GM19324 (cell line): ENCODE measurements at regions not wholly inside any gene's neighbourhood (a gene's known extent, or its start where the extent isn't known, plus 50 kb on each side); places are given as distances from the start of the nearest gene placed in this dataset.

Experiments
- ATAC-seq: cut with Tn5 transposase; IDR thresholded peaks from one replicate; pipeline ENCODE4 v1.9.1; 2021; ENCODE audit warnings: mild to moderate bottlenecking, moderate library complexity; ENCODE audit not compliant: unreplicated experiment, low FRiP score

GRCh38 chr2:43058726-43059110, 167.7 kb downstream of the ZFP36L2 start:
- ATAC-seq = no peak

GRCh38 chr2:43057742-43058725, 168.4 kb downstream of the ZFP36L2 start:
- no peak for ATAC-seq

GRCh38 chr2:43057026-43057741, 169.2 kb downstream of the ZFP36L2 start:
- ATAC-seq = no peak

GRCh38 chr2:43055985-43056384, 170.4 kb downstream of the ZFP36L2 start:
- no peak for ATAC-seq

- ATAC-seq = no peak
Observed at GRCh38 chr2:43055086-43055912, 171.1 kb downstream of the ZFP36L2 start.

GRCh38 chr2:43054367-43054766, 172.0 kb downstream of the ZFP36L2 start:
- ATAC-seq = no peak

- ATAC-seq = no peak
Observed at GRCh38 chr2:43052944-43053306, 173.5 kb downstream of the ZFP36L2 start.

- no peak for ATAC-seq
Observed at GRCh38 chr2:43052204-43052943, 174.0 kb downstream of the ZFP36L2 start.

GRCh38 chr2:43051338-43051737, 175.1 kb downstream of the ZFP36L2 start:
- no peak for ATAC-seq

GRCh38 chr2:43050866-43051265, 175.5 kb downstream of the ZFP36L2 start:
- ATAC-seq = no peak

GRCh38 chr2:43049836-43050801, 176.3 kb downstream of the ZFP36L2 start:
- no peak for ATAC-seq

- no peak for ATAC-seq
Observed at GRCh38 chr2:43047187-43047780, 179.1 kb downstream of the ZFP36L2 start.

- ATAC-seq = no peak
Observed at GRCh38 chr2:43045866-43046265, 180.5 kb downstream of the ZFP36L2 start.

GRCh38 chr2:43044093-43044681, 182.2 kb downstream of the ZFP36L2 start:
- ATAC-seq = no peak

GRCh38 chr2:43043553-43043870, 182.9 kb downstream of the ZFP36L2 start:
- ATAC-seq = no peak

GRCh38 chr2:43041661-43042360, 184.6 kb downstream of the ZFP36L2 start:
- no peak for ATAC-seq

GRCh38 chr2:43041173-43041591, 185.2 kb downstream of the ZFP36L2 start:
- ATAC-seq = no peak
